Spleen (tissue), 7 donors: ENCODE measurements at regions not wholly inside any gene's neighbourhood (a gene's known extent, or its start where the extent isn't known, plus 50 kb on each side); places are given as distances from the start of the nearest gene placed in this dataset.

Experiments used
- POLR2A ChIP-seq, 3 donors: fragments of 450-650 bp; IDR thresholded peaks; one replicate each; pipeline ENCODE4 v1.5.1; 2017; ENCODE audit warnings: antibody characterized with exemption in 3 of 3, mild to moderate bottlenecking in 1 of 3
- POLR2AphosphoS5 ChIP-seq, 3 donors: sonication (generic); formaldehyde crosslinking; IDR thresholded peaks; one replicate each; pipeline ENCODE4 v1.5.1; 2017; ENCODE audit warnings: antibody characterized with exemption in 3 of 3
- TF ChIP-seq, protein P1 (sequence below), 11 experiments: fragments of 200-600 bp in 7 of 11; fragments of 450-650 bp in 4 of 11; sonication (generic) in 4 of 11; IDR thresholded peaks in 8 of 11; conservative IDR thresholded peaks in 3 of 11; 1 replicate in 7 of 11; 2 replicates in 4 of 11; pipeline versions ENCODE4 v1.4.0 to v1.8.0; 2016 to 2021; ENCODE audit warnings: antibody characterized with exemption in 11 of 11, inconsistent platforms in 4 of 11, mild to moderate bottlenecking in 1 of 11
- donor health status: DM: no; HTN: no; CAD: no; lungs with moderate emphysema.
- donor health status: DM: no; HTN: no; CAD: no.
- donor health status: DM: no; HTN: no; CAD: no.

DNA sequence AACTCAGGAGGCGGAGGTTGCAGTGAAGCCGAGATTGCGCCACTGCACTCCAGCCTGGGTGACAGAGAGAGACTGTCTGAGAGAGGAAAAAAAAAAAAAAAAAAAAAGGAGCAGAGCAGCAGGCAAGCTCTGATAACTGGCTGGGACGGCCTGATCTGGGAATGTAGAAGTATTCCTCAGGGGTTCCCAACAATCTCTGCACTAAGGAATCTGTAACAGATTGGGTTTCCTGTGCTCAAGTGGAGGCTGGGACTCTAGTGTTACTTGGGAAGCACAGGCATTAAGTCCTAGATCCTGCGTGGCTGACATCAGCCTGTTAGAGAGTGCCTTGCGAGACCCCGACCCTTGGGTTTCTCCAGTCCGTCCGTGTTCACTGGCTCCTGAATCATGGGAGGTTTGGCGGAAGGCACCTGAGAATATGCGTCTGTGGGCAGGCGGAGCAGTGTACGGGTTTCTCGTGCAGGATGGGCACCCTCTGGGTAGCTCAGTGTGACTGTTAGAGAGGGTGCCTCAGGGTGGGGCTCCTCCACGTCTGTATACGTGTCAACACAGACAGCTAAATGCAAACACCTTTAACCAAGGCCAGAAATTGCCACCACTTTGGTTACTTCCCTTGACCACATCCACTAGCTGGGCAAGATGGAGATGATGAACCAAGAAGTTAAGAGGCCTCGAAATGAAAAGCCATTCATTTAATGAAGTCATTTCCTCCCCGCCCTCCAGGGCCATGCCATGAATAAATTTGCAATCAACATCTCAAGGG lies 174.9 kb upstream of the RPL38 start:
- TF ChIP-seq POLR2A (IDR thresholded peaks at IDR 0.05) (no peak), POLR2AphosphoS5 (IDR thresholded peaks at IDR 0.05) (no peak)
- TF ChIP-seq, protein P1, sequence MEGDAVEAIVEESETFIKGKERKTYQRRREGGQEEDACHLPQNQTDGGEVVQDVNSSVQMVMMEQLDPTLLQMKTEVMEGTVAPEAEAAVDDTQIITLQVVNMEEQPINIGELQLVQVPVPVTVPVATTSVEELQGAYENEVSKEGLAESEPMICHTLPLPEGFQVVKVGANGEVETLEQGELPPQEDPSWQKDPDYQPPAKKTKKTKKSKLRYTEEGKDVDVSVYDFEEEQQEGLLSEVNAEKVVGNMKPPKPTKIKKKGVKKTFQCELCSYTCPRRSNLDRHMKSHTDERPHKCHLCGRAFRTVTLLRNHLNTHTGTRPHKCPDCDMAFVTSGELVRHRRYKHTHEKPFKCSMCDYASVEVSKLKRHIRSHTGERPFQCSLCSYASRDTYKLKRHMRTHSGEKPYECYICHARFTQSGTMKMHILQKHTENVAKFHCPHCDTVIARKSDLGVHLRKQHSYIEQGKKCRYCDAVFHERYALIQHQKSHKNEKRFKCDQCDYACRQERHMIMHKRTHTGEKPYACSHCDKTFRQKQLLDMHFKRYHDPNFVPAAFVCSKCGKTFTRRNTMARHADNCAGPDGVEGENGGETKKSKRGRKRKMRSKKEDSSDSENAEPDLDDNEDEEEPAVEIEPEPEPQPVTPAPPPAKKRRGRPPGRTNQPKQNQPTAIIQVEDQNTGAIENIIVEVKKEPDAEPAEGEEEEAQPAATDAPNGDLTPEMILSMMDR (IDR thresholded peaks at IDR 0.05 in 8 of 11, conservative IDR thresholded peaks at IDR 0.05 in 3 of 11) = no peak
